ENCODE measurements at regions not wholly inside any gene's neighbourhood (a gene's known extent, or its start where the extent isn't known, plus 50 kb on each side); places are given as distances from the start of the nearest gene placed in this dataset.

GRCh38 chr13:95387733-95388207 lies 86.5 kb upstream of the ABCC4 start:
- TF ChIP-seq, protein P1, sequence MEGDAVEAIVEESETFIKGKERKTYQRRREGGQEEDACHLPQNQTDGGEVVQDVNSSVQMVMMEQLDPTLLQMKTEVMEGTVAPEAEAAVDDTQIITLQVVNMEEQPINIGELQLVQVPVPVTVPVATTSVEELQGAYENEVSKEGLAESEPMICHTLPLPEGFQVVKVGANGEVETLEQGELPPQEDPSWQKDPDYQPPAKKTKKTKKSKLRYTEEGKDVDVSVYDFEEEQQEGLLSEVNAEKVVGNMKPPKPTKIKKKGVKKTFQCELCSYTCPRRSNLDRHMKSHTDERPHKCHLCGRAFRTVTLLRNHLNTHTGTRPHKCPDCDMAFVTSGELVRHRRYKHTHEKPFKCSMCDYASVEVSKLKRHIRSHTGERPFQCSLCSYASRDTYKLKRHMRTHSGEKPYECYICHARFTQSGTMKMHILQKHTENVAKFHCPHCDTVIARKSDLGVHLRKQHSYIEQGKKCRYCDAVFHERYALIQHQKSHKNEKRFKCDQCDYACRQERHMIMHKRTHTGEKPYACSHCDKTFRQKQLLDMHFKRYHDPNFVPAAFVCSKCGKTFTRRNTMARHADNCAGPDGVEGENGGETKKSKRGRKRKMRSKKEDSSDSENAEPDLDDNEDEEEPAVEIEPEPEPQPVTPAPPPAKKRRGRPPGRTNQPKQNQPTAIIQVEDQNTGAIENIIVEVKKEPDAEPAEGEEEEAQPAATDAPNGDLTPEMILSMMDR (IDR thresholded peaks at IDR 0.05; ENCODE audit: low read depth, low read length, missing control alignments) = no peak
- DNase-seq (ENCODE audit: extremely low read depth, low read depth) = no peak
- H3K4me3 ChIP-seq (replicated peaks; ENCODE audit: low read depth, low read length) = no peak overlapping the region

DNA sequence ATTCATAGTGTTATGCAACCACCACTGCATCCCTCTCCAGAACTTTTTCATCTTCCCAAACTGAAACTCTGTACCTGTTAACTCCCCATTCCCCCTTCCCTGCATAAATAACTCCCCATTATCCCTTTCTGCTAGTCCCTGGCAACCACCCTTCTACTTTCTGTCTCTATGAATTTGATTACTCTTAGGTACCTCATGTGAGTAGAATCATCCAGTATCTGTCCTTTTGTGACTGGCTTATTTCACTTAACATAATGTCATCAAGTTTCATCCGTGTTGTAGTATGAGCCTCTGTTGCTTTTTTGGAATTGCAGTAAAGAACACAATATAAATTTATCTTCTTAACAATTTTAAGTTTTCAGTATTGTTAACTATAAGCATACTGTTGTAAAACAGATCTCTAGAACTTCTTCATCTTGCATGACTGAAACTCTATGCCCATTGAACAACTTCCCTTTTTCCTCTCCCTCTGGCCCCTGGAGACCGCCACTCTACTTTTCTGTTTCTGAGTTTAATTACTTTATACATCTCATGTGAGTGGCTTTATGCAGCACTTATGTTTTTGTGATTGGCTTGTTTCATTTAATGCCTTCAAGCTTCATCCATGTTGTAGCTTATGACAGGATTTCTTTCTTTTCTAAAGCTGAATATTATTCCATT lies 87.3 kb upstream of the ABCC4 start:
- TF ChIP-seq, protein P1 (IDR thresholded peaks at IDR 0.05; ENCODE audit: low read depth, low read length, missing control alignments) = no peak
- DNase-seq (ENCODE audit: extremely low read depth, low read depth) = no peak
- H3K4me3 ChIP-seq (replicated peaks; ENCODE audit: low read depth, low read length) = no peak overlapping the region

GRCh38 chr13:95391362-95391761 lies 90.1 kb upstream of the ABCC4 start:
- H3K4me3 ChIP-seq (replicated peaks; ENCODE audit: low read depth, low read length) = no peak overlapping the region
- TF ChIP-seq, protein P1 (IDR thresholded peaks at IDR 0.05; ENCODE audit: low read depth, low read length, missing control alignments) = no peak
- no peak for DNase-seq (ENCODE audit: extremely low read depth, low read depth)

DNA sequence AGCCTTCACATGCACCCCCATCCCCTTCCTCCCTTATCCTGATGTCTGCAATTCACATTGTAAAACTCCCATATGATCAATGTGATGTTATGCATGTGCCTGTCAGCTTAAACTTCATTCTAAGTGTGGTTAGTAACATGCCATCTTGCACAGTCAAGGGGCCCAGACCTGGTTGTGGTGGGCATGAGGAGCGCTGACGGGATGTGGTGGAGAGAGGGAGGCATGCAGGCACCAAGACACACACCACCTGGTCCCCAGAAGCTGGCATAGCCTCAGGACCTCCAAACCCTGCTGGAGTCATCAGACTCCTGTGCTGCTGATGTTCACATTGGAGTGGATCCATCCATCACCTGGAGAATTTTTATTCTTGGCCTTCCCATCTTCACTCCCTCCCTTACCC lies 90.5 kb upstream of the ABCC4 start:
- no peak overlapping the region for H3K4me3 ChIP-seq (replicated peaks; ENCODE audit: low read depth, low read length)
- TF ChIP-seq, protein P1 (IDR thresholded peaks at IDR 0.05; ENCODE audit: low read depth, low read length, missing control alignments) = no peak
- no peak for DNase-seq (ENCODE audit: extremely low read depth, low read depth)

- no peak for DNase-seq (ENCODE audit: extremely low read depth, low read depth)
- no peak overlapping the region for H3K4me3 ChIP-seq (replicated peaks; ENCODE audit: low read depth, low read length)
- TF ChIP-seq, protein P1 (IDR thresholded peaks at IDR 0.05; ENCODE audit: low read depth, low read length, missing control alignments) = no peak
Measured at GRCh38 chr13:95392597-95392996, 91.3 kb upstream of the ABCC4 start.

DNA sequence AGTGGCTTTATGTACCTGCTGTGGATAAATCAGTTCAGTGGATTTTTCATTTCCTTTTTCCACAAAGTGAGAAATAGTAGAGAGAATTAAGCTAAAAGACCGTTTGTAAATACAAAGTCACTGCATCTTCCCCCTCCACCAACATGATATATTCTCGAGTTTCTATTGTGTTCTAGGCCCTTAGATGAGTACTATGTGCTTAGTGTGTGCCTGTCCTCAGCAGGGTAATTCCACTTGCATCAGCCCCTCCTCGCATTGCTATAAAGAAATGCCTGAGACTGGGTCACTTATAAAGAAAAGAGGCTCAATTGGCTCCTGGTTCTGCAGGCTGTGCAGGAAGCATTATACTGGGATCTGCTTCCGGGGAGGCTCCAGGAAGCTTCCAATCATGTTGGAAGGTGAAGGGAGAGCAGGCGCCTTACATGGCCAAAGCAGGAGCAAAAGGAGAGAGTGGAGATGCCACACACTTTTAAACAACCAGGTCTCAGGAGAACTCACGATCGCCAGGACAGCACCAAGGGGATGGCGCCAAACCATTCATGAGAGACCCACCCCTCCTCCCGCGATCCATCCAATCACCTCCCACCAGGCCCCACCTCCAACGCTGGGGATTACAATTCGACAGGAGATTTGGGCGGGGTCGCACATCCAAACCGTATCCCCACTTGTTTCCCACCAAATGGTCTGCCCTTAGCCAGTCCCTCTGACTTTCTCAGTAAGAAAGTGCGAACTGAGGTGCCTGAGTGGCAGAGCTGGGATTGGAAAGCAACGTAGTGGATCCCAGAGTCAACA lies 102.3 kb upstream of the ABCC4 start:
- TF ChIP-seq, protein P1 (IDR thresholded peaks at IDR 0.05; ENCODE audit: low read depth, low read length, missing control alignments) = no peak
- no peak for DNase-seq (ENCODE audit: extremely low read depth, low read depth)
- H3K4me3 ChIP-seq (replicated peaks; ENCODE audit: low read depth, low read length) = peak overlapping the region; percentile 43

All from HFF-Myc (cell line).